Lower leg skin (tissue), 3 donors: ENCODE measurements at regions not wholly inside any gene's neighbourhood (a gene's known extent, or its start where the extent isn't known, plus 50 kb on each side); places are given as distances from the start of the nearest gene placed in this dataset.

Experiments
- CTCF ChIP-seq, 3 donors: fragments of 450-650 bp; IDR thresholded peaks; one replicate each; pipeline ENCODE4 v1.5.1; 2016; ENCODE audit warnings: antibody characterized with exemption in 3 of 3, mild to moderate bottlenecking in 3 of 3, moderate library complexity in 2 of 3
- POLR2A ChIP-seq, 2 donors: fragments of 450-650 bp; IDR thresholded peaks; one replicate each; pipeline ENCODE4 v1.6.1; 2016 to 2017; ENCODE audit warnings: antibody characterized with exemption in 2 of 2, mild to moderate bottlenecking in 1 of 2, moderate library complexity in 1 of 2

- TF ChIP-seq CTCF (IDR thresholded peaks at IDR 0.05): no peak
- TF ChIP-seq POLR2A (IDR thresholded peaks at IDR 0.05): no peak
These were observed 587.0 kb upstream of the SLITRK5 start for GRCh38 chr13:87084192-87084591.
